ENCODE measurements at regions not wholly inside any gene's neighbourhood (a gene's known extent, or its start where the extent isn't known, plus 50 kb on each side); places are given as distances from the start of the nearest gene placed in this dataset.
"Not testable (repeated sequence)": the region's sequence is repeated elsewhere in the genome, so short reads cannot be mapped to it uniquely, and the experiment has no call there.

DNA sequence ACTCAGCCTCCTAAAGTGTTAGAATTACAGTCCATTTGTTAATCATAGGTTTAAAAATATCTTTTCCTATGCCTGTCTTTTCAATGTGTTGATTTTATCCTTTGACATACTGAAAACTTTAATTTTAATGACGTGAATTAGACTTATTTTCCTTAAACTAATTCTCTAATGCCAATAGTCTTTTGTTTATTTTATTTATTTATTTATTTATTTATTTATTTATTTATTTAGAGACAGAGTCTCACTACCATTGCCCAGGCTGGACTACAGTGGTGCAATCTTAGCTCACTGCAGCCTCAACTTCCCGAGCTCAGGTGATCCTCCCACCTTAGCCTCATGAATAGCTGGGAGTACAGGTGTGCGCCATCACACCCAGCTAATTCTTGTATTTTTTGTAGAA is 694.5 kb downstream of the TRHDE start:
- H3K4me3 ChIP-seq (ENCODE audit: low read depth, low read length): no peak overlapping the region
- no peak for DNase-seq
- H3K27ac ChIP-seq: no peak overlapping the region
- no peaks in the 10 kb centered on the region for H3K27me3 ChIP-seq (replicated peaks)
- TF ChIP-seq, protein P1, sequence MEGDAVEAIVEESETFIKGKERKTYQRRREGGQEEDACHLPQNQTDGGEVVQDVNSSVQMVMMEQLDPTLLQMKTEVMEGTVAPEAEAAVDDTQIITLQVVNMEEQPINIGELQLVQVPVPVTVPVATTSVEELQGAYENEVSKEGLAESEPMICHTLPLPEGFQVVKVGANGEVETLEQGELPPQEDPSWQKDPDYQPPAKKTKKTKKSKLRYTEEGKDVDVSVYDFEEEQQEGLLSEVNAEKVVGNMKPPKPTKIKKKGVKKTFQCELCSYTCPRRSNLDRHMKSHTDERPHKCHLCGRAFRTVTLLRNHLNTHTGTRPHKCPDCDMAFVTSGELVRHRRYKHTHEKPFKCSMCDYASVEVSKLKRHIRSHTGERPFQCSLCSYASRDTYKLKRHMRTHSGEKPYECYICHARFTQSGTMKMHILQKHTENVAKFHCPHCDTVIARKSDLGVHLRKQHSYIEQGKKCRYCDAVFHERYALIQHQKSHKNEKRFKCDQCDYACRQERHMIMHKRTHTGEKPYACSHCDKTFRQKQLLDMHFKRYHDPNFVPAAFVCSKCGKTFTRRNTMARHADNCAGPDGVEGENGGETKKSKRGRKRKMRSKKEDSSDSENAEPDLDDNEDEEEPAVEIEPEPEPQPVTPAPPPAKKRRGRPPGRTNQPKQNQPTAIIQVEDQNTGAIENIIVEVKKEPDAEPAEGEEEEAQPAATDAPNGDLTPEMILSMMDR (IDR thresholded peaks at IDR 0.05; ENCODE audit: low read depth, low read length, missing control alignments): no peak
- no peaks in the 10 kb centered on the region for H3K36me3 ChIP-seq (replicated peaks)
- in situ Hi-C loops (cut with HindIII; ENCODE audit: low pct_ligation_motif_present, low sequenced_read_pairs): no loop called here

DNA sequence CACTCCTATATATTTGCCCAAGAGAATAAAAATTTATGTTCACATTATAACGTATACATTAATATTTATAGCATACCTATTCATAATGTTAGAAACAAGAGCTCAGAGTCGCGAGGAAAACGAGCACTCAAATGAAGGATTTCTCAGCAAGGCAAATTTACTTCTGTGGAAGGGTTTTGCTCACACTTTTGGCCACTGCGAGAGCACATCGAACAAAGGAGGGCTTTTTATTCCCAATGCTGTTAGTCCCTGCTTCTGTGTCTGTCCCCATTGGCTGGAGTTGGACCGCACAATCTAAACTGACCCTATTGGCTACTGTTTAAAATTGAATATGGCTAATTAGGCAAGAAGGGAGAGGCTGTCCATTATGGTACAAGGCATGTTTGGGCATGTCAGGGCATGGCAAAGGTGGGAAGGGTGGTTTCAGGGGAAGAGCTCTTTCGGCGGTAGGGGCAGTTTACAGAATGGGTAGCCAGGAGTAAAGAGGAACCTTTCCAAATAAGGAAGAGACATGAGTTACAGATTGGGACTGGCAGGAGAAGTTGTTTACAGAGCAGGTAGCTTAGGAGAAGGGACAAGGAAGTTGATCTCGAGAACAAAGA is 702.9 kb downstream of the TRHDE start:
- Histone ChIP-seq H3K27ac (no peak overlapping the region), H3K27me3 (replicated peaks) (no peaks in the 10 kb centered on the region), H3K4me3 (ENCODE audit: low read depth, low read length) (no peak overlapping the region), H3K36me3 (replicated peaks) (no peaks in the 10 kb centered on the region)
- in situ Hi-C loops (cut with HindIII; ENCODE audit: low pct_ligation_motif_present, low sequenced_read_pairs): no loop called here
- DNase-seq: no peak
- TF ChIP-seq, protein P1 (IDR thresholded peaks at IDR 0.05; ENCODE audit: low read depth, low read length, missing control alignments): no peak

DNA sequence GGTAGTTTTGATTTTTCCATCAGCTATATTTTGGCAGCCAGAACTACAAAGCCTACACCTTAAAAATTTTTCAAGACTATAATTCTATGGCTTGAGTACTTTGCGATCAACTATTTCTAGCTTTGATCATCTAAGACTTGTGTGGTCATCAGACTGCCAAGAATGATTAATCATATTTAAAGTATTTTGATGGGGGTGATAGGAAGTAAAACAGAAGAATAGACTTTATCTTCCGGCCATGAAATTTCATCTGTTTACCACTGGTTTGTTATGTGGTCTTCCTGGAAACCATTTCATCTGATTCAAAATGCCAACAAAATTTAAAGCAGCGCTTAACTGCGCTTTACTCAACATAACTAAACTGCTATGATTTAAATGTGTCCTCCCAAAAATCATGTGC is 706.8 kb downstream of the TRHDE start:
- Histone ChIP-seq H3K36me3 (replicated peaks) (no peaks in the 10 kb centered on the region), H3K27ac (no peak overlapping the region), H3K27me3 (replicated peaks) (no peaks in the 10 kb centered on the region), H3K4me3 (ENCODE audit: low read depth, low read length) (no peak overlapping the region)
- TF ChIP-seq, protein P1 (IDR thresholded peaks at IDR 0.05; ENCODE audit: low read depth, low read length, missing control alignments): no peak
- in situ Hi-C loops (cut with HindIII; ENCODE audit: low pct_ligation_motif_present, low sequenced_read_pairs): no loop called here
- no peak for DNase-seq

DNA sequence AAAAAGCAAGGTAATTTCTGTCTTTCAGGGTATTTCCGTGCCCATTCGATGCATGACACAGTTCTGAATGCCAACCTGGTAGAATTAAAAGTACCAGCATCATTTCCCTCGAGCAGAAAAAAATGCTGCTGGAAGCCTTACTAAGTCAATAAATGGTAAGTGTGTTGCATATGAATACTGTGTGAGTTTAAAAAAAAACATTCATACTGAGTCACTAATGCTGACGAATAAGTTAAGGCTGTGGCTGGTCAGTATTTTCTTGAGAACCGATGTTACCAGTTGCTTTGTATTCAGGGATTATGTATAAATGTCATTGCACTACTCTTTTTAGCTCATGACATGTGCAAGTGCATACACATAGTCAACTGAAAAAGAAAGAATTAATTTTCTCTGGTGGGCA is 710.2 kb downstream of the TRHDE start:
- no peak for DNase-seq
- Histone ChIP-seq H3K27ac (no peak overlapping the region), H3K4me3 (ENCODE audit: low read depth, low read length) (no peak overlapping the region), H3K27me3 (replicated peaks) (no peaks in the 10 kb centered on the region), H3K36me3 (replicated peaks) (no peaks in the 10 kb centered on the region)
- TF ChIP-seq, protein P1 (IDR thresholded peaks at IDR 0.05; ENCODE audit: low read depth, low read length, missing control alignments): no peak
- in situ Hi-C loops (cut with HindIII; ENCODE audit: low pct_ligation_motif_present, low sequenced_read_pairs): no loop called here

DNA sequence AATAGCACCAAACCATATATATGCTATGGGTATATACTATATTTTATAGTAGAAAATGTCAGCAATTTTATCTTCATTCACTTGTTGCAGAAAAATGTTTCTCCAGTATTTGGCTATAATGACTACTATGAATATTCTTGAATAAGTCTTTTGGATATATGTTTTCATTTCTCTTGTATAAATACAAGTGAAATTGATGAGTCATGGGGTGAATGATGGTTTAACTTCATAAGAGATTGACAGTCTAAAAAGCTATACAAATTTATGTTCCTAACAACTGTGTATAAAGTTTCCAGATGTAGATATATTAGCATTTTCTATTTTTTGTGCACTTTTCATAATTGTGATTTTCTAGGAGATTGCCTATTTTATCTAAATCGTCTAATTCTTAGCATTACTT is 714.8 kb downstream of the TRHDE start:
- Histone ChIP-seq H3K36me3 (replicated peaks) (no peaks in the 10 kb centered on the region), H3K27ac (no peak overlapping the region), H3K27me3 (replicated peaks) (no peaks in the 10 kb centered on the region), H3K4me3 (ENCODE audit: low read depth, low read length) (no peak overlapping the region)
- no peak for DNase-seq
- in situ Hi-C loops (cut with HindIII; ENCODE audit: low pct_ligation_motif_present, low sequenced_read_pairs): no loop called here
- TF ChIP-seq, protein P1 (IDR thresholded peaks at IDR 0.05; ENCODE audit: low read depth, low read length, missing control alignments): no peak

DNA sequence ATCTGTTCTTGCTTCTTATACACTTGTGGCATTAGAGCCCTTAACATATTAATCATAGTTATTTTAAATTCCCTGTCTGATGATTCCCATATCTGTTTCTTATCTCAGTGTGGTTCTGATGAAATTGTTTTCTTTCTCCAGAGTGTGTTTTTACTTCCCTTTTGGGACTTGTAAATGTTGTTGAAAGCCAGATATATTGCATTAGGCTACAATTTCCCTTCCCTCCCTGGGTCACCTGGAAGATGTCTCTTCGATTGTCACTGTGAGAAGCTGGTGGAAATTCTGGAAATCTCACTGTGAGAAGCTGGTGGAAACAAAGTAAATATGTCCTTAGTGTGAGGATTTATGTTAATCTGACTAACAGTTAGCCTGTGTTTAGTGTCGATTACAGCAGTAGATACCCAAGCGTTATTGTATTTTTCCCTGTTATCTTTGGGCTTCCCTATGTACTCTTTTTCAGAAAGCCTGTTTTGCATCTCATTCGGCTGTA is 717.3 kb downstream of the TRHDE start:
- Histone ChIP-seq H3K4me3 (ENCODE audit: low read depth, low read length) (no peak overlapping the region), H3K27me3 (replicated peaks) (no peaks in the 10 kb centered on the region), H3K36me3 (replicated peaks) (no peaks in the 10 kb centered on the region), H3K27ac (no peak overlapping the region)
- DNase-seq: no peak
- TF ChIP-seq, protein P1 (IDR thresholded peaks at IDR 0.05; ENCODE audit: low read depth, low read length, missing control alignments): no peak
- in situ Hi-C loops (cut with HindIII; ENCODE audit: low pct_ligation_motif_present, low sequenced_read_pairs): no loop called here

DNA sequence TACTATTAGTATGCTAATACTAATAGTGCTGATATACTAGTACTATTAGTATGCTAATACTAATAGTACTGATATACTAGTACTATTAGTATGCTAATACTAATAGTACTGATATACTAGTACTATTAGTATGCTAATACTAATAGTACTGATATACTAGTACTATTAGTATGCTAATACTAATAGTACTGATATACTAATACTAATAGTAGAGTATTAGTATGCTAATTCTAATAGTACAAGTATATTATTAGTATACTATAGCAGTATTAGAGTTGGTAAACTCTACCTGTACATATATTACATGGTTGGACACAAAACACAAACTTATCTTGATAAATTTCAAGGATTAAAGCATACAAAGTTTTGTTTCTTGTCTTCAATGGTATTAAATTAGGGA is 722.9 kb downstream of the TRHDE start:
- H3K4me3 ChIP-seq (ENCODE audit: low read depth, low read length); H3K27ac ChIP-seq; in situ Hi-C loops (cut with HindIII; ENCODE audit: low pct_ligation_motif_present, low sequenced_read_pairs); DNase-seq; H3K36me3 ChIP-seq (replicated peaks); H3K27me3 ChIP-seq (replicated peaks): not testable (repeated sequence)

All from brain microvascular endothelial cell (primary cell).